DND-41 (cell line): ENCODE measurements at regions not wholly inside any gene's neighbourhood (a gene's known extent, or its start where the extent isn't known, plus 50 kb on each side); places are given as distances from the start of the nearest gene placed in this dataset.

ENCODE experiments used
- CTCF ChIP-seq: IDR thresholded peaks from 2 replicates; pipeline ENCODE4 v1.5.1; 2012; ENCODE audit warnings: borderline replicate concordance, low read length, moderate library complexity, mild to moderate bottlenecking; ENCODE audit not compliant: poor library complexity, severe bottlenecking; ENCODE audit errors: extremely low read depth
- EZH2 ChIP-seq: IDR thresholded peaks from 3 replicates; pipeline ENCODE4 v1.6.1; 2012; ENCODE audit warnings: borderline replicate concordance, low read depth, mild to moderate bottlenecking, moderate library complexity, low read length, inconsistent platforms; ENCODE audit not compliant: severe bottlenecking

GRCh38 chr6:104253236-104253635 lies 606.5 kb downstream of the HACE1 start:
- TF ChIP-seq CTCF (no peak), EZH2 (no peak)
